Superior temporal gyrus (tissue), 1 donor: ENCODE measurements at regions not wholly inside any gene's neighbourhood (a gene's known extent, or its start where the extent isn't known, plus 50 kb on each side); places are given as distances from the start of the nearest gene placed in this dataset.

Experiments
- DNase-seq: peaks from one replicate; pipeline ENCODE4 v3.0.0-alpha.2; 2016; ENCODE audit errors: extremely low spot score

GRCh38 chr7:41098846-41099245 is 604.0 kb downstream of the INHBA start:
- DNase-seq, result no peak

- DNase-seq, result no peak
Measured at GRCh38 chr7:41098402-41098801, 604.5 kb downstream of the INHBA start.

GRCh38 chr7:41097501-41097900 is 605.4 kb downstream of the INHBA start:
- no peak for DNase-seq

- DNase-seq, result no peak
Measured at GRCh38 chr7:41096917-41097316, 606.0 kb downstream of the INHBA start.

- no peak for DNase-seq
Measured at GRCh38 chr7:41093141-41093540, 609.7 kb downstream of the INHBA start.

- no peak for DNase-seq
Measured at GRCh38 chr7:41085244-41085643, 617.6 kb downstream of the INHBA start.

GRCh38 chr7:41084381-41084780 is 618.5 kb downstream of the INHBA start:
- no peak for DNase-seq

GRCh38 chr7:41069635-41070034 is 633.3 kb downstream of the INHBA start:
- no peak for DNase-seq

- DNase-seq, result no peak
Measured at GRCh38 chr7:41067576-41067975, 635.3 kb downstream of the INHBA start.

- DNase-seq, result no peak
Measured at GRCh38 chr7:41065663-41066062, 637.2 kb downstream of the INHBA start.

GRCh38 chr7:41063116-41063515 is 639.8 kb downstream of the INHBA start:
- DNase-seq, result no peak

- no peak for DNase-seq
Measured at GRCh38 chr7:41060796-41061195, 642.1 kb downstream of the INHBA start.

- DNase-seq, result no peak
Measured at GRCh38 chr7:41059796-41060195, 643.1 kb downstream of the INHBA start.

- no peak for DNase-seq
Measured at GRCh38 chr7:41058986-41059741, 643.7 kb downstream of the INHBA start.

GRCh38 chr7:41054960-41055661 is 647.8 kb downstream of the INHBA start:
- DNase-seq, result no peak

- no peak for DNase-seq
Measured at GRCh38 chr7:41053820-41054219, 649.1 kb downstream of the INHBA start.

- no peak for DNase-seq
Measured at GRCh38 chr7:41052736-41053135, 650.2 kb downstream of the INHBA start.

GRCh38 chr7:41052201-41052600 is 650.7 kb downstream of the INHBA start:
- DNase-seq, result no peak

- no peak for DNase-seq
Measured at GRCh38 chr7:41051535-41051934, 651.4 kb downstream of the INHBA start.

- no peak for DNase-seq
Measured at GRCh38 chr7:41051062-41051461, 651.8 kb downstream of the INHBA start.

GRCh38 chr7:41048771-41049170 is 654.1 kb downstream of the INHBA start:
- DNase-seq, result no peak

GRCh38 chr7:41047789-41048191 is 655.1 kb downstream of the INHBA start:
- DNase-seq, result no peak

GRCh38 chr7:41047211-41047610 is 655.7 kb downstream of the INHBA start:
- no peak for DNase-seq
